HUES64 (cell line): ENCODE measurements at regions not wholly inside any gene's neighbourhood (a gene's known extent, or its start where the extent isn't known, plus 50 kb on each side); places are given as distances from the start of the nearest gene placed in this dataset.

ENCODE experiments used
- H3K27ac ChIP-seq: 2 replicates; pipeline ENCODE4 v1.7.0; 2013; ENCODE audit warnings: low read depth, low read length, inconsistent platforms
- H3K27me3 ChIP-seq: 2 replicates; pipeline ENCODE4 v1.6.1; 2013; ENCODE audit warnings: mild to moderate bottlenecking, low read length; ENCODE audit not compliant: insufficient read depth
- H3K36me3 ChIP-seq: 2 replicates; pipeline ENCODE4 v1.6.1; 2013; ENCODE audit warnings: mild to moderate bottlenecking, low read length; ENCODE audit not compliant: insufficient read depth
- H3K4me1 ChIP-seq: 2 replicates; pipeline ENCODE4 v1.6.1; 2013; ENCODE audit warnings: mild to moderate bottlenecking, low read length, moderate library complexity; ENCODE audit not compliant: insufficient read depth
- H3K4me3 ChIP-seq: 2 replicates; pipeline ENCODE4 v1.5.1; 2013; ENCODE audit warnings: mild to moderate bottlenecking, low read length, moderate library complexity
- H3K9ac ChIP-seq: 2 replicates; pipeline ENCODE4 v1.6.1; 2013; ENCODE audit warnings: mild to moderate bottlenecking, low read depth, low read length
- H3K9me3 ChIP-seq: 2 replicates; pipeline ENCODE4 v1.6.1; 2013; ENCODE audit warnings: low read depth, low read length; ENCODE audit not compliant: insufficient read depth
- WGBS: fragments of 150-250, 120-280 bp; methylation state at CpG from one replicate; pipeline ENCODE4 v1.1.7; 2013; ENCODE audit warnings: missing lambda C conversion rate; 5-methylcytosine and 5-hydroxymethylcytosine counted together

- 44% methylated on average over 5 of the region's 5 CpGs for WGBS
- no peaks in the 10 kb centered on the region for H3K9me3 ChIP-seq
- H3K4me3 ChIP-seq, result peak overlapping the region; percentile 18; the same call in 1 of the 2 replicates
- H3K9ac ChIP-seq, result no peak overlapping the region
- H3K27ac ChIP-seq, result 0 out of 2 replicates have a peak overlapping the region, but pooled peaks have one; percentile 38
- H3K36me3 ChIP-seq, result no peaks in the 10 kb centered on the region
- peaks cover 28% of the 10 kb centered on the region for H3K4me1 ChIP-seq
- H3K27me3 ChIP-seq, result no peaks in the 10 kb centered on the region
These were observed 858.2 kb downstream of the VRK1 start for GRCh38 chr14:97655169-97655948.

- no peak overlapping the region for H3K9ac ChIP-seq
- WGBS, result 93% methylated on average over 2 of the region's 2 CpGs
- peaks cover 21% of the 10 kb centered on the region for H3K4me1 ChIP-seq
- H3K4me3 ChIP-seq, result no peak overlapping the region
- no peaks in the 10 kb centered on the region for H3K9me3 ChIP-seq
- no peaks in the 10 kb centered on the region for H3K36me3 ChIP-seq
- H3K27ac ChIP-seq, result no peak overlapping the region
- no peaks in the 10 kb centered on the region for H3K27me3 ChIP-seq
These were observed 860.4 kb downstream of the VRK1 start for GRCh38 chr14:97657609-97658008.

DNA sequence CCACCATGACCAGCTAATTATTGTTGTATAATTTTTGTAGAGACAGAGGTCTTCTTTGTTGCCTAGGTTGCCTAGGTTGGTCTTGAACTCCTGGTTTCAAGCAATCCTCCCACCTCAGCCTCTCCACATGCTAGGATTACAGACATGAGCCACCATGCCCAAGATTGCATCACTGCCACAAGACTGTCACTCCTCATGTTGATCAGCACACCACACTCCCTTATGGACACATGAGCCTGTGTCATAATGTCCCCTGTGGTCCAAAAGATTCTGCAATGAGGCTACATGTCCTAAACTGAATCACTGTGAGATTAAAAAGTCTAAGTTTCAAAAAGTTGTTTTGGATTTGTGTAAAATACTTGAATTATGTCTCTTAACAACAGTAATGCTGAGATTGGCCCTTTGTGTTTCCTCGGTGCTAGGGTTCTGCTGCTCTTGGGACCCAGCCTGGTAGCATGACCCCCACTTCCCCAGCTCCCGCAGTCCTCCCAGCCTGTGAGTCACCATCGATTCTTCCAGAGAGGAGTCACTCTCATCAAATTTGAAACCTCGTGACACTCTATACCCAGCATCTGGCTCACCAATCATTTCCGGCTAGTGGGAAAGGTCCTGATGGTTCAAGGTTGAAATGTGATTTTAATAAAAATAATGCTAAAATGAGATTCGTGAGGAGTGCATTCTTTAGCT lies 890.9 kb downstream of the VRK1 start:
- Histone ChIP-seq H3K4me3 (no peak overlapping the region), H3K4me1 (peaks cover 12% of the 10 kb centered on the region), H3K9me3 (no peaks in the 10 kb centered on the region), H3K27ac (no peak overlapping the region), H3K9ac (no peak overlapping the region), H3K27me3 (no peaks in the 10 kb centered on the region), H3K36me3 (no peaks in the 10 kb centered on the region)
- 93% methylated on average over 6 of the region's 6 CpGs for WGBS

DNA sequence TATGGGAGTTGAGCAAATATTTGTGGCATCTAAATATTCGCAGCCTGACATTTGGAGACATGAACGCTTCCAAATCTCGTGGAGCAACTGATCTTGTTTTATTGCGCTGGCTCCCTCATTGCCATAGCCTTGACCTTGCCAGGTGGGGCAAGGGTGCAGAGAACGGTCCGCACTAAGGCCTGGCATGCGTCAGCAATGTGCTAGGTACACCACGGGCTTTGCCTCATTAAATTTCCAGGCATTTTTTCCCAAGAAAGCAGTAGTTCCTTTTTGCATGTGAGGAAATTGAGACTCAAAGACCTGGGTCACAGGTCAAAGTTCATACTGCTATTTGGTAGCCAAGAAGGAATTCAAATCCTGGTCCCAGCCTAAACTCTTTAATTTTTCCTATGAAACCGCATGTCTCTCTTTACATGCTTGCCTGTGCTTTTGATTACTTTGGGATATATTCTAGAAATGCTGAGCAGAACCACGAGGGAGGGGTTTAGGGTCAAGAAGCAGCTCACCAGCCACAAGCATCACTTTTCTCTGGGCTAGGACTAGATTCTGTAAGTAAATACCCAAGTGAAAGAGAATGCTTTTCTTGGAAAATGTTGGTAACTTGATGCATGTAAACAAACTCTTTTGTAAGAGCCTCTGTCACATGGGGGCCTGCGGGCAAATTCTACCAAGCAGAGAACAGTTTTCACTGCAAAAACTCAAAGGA lies 891.6 kb downstream of the VRK1 start:
- Histone ChIP-seq H3K27ac (no peak overlapping the region), H3K4me3 (no peak overlapping the region), H3K9ac (no peak overlapping the region), H3K27me3 (no peaks in the 10 kb centered on the region), H3K9me3 (no peaks in the 10 kb centered on the region), H3K4me1 (peaks cover 12% of the 10 kb centered on the region), H3K36me3 (no peaks in the 10 kb centered on the region)
- WGBS, result 91% methylated on average over 10 of the region's 11 CpGs

DNA sequence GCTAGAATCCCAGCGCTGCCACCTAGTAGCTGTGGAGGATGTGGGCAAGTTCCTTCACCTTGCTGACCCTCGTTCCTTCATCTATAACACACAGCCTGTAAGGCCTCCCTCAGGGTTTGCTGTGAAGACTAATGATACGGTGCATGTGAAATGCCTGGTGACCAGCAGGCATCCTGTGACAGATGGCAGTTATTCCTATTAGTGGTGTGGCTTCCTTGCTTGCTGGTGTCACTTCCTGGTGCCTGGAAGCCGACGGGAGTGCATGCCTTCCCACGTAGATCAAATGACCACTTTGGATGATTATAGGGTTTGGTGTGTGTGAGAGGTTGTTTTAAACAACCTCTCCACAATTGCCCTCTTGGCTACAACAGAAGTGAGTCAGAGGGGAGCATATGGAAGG lies 894.9 kb downstream of the VRK1 start:
- H3K27ac ChIP-seq, result no peak overlapping the region

GRCh38 chr14:97695456-97695981 lies 898.3 kb downstream of the VRK1 start:
- no peaks in the 10 kb centered on the region for H3K4me1 ChIP-seq
- 0 out of 2 replicates have a peak, but pooled peaks cover 5% of the 10 kb centered on the region for H3K9me3 ChIP-seq
- H3K4me3 ChIP-seq, result no peak overlapping the region
- WGBS, result 96% methylated on average over 5 of the region's 5 CpGs
- no peak overlapping the region for H3K9ac ChIP-seq
- no peaks in the 10 kb centered on the region for H3K36me3 ChIP-seq
- H3K27ac ChIP-seq, result no peak overlapping the region
- no peaks in the 10 kb centered on the region for H3K27me3 ChIP-seq

More for the DNA sequence above, 894.9 kb downstream of the VRK1 start:
- H3K4me1 ChIP-seq, result no peaks in the 10 kb centered on the region
- WGBS, result 95% methylated on average over 6 of the region's 6 CpGs
- no peaks in the 10 kb centered on the region for H3K36me3 ChIP-seq
- H3K4me3 ChIP-seq, result no peak overlapping the region
- H3K9me3 ChIP-seq, result no peaks in the 10 kb centered on the region
- no peaks in the 10 kb centered on the region for H3K27me3 ChIP-seq
- no peak overlapping the region for H3K9ac ChIP-seq

GRCh38 chr14:97697772-97698171 lies 900.6 kb downstream of the VRK1 start:
- WGBS, result 100% methylated on average over 2 of the region's 2 CpGs
- no peaks in the 10 kb centered on the region for H3K4me1 ChIP-seq

GRCh38 chr14:97699026-97699425 lies 901.8 kb downstream of the VRK1 start:
- Histone ChIP-seq H3K4me1 (peaks cover under 1% of the 10 kb centered on the region), H3K36me3 (no peaks in the 10 kb centered on the region), H3K27me3 (no peaks in the 10 kb centered on the region), H3K27ac (no peak overlapping the region), H3K9ac (no peak overlapping the region), H3K4me3 (no peak overlapping the region), H3K9me3 (0 out of 2 replicates have a peak, but pooled peaks cover 5% of the 10 kb centered on the region)
- WGBS, result 96% methylated on average over 3 of the region's 3 CpGs

More at GRCh38 chr14:97697772-97698171, 900.6 kb downstream of the VRK1 start:
- Histone ChIP-seq H3K27ac (no peak overlapping the region), H3K36me3 (no peaks in the 10 kb centered on the region), H3K4me3 (no peak overlapping the region), H3K9ac (no peak overlapping the region), H3K27me3 (no peaks in the 10 kb centered on the region), H3K9me3 (0 out of 2 replicates have a peak, but pooled peaks cover 5% of the 10 kb centered on the region)

DNA sequence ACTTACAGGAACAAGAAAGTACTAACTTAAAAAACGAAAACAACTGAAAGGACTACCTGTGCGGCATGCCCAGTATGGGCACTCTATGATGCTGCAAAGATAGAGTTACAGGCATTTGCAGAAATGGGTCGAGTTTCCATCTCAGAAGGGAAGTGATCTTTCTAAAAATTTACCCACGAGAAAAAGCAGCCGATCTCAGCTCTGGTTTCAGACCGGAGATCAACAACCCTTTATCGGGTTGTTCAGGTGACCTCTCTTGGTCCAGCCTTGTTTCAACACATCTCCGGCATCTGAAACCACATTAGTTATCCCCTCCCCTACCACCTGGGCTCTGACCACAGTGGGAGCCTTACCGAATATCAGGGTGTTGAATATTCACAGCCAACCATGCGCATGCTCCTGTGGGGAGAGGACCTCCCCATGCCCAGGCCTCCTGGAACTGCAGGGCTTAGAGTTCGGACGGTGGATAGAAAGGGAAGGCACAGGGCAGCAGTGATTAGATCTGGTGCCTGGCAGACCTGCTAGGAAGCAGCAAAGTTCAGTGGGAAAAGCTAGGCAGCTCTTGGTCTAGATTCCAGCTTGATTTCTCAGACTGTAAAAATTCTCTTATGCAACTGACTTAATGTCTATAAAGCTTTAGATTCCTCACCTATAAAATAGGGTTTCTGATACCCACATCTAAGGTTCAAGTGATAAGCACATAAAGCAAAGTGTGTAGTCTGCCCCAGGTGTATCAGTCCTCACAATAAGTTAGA lies 906.0 kb downstream of the VRK1 start:
- Histone ChIP-seq H3K36me3 (no peaks in the 10 kb centered on the region), H3K4me3 (no peak overlapping the region), H3K27me3 (no peaks in the 10 kb centered on the region), H3K9ac (no peak overlapping the region), H3K27ac (no peak overlapping the region), H3K9me3 (0 out of 2 replicates have a peak, but pooled peaks cover 7% of the 10 kb centered on the region), H3K4me1 (peaks cover 12% of the 10 kb centered on the region)
- WGBS, result 82% methylated on average over 12 of the region's 12 CpGs

- no peak overlapping the region for H3K4me3 ChIP-seq
- no peak overlapping the region for H3K9ac ChIP-seq
- no peaks in the 10 kb centered on the region for H3K27me3 ChIP-seq
- peak overlapping the region; percentile 54; the same call in 1 of the 2 replicates for H3K27ac ChIP-seq
- 90% methylated on average over 1 of the region's 1 CpG for WGBS
- 0 out of 2 replicates have a peak, but pooled peaks cover 4% of the 10 kb centered on the region for H3K9me3 ChIP-seq
- no peaks in the 10 kb centered on the region for H3K36me3 ChIP-seq
- peaks cover 12% of the 10 kb centered on the region for H3K4me1 ChIP-seq
These were observed 907.2 kb downstream of the VRK1 start for GRCh38 chr14:97704316-97704885.
